Lower leg skin (tissue), 4 donors: ENCODE measurements at regions not wholly inside any gene's neighbourhood (a gene's known extent, or its start where the extent isn't known, plus 50 kb on each side); places are given as distances from the start of the nearest gene placed in this dataset.

ENCODE experiments used
- DNase-seq, 2 donors: peaks; one replicate each; pipeline ENCODE4 v3.0.0-alpha.2; 2019; ENCODE audit warnings: low spot score in 2 of 2
- H3K4me3 ChIP-seq: fragments of 200-600 bp; sonication (generic); 2 replicates; pipeline ENCODE4 v1.5.1; 2017; ENCODE audit warnings: mild to moderate bottlenecking, low read depth; ENCODE audit not compliant: poor library complexity, severe bottlenecking
- POLR2A ChIP-seq, 2 donors: fragments of 450-650 bp; IDR thresholded peaks; one replicate each; pipeline ENCODE4 v1.6.1; 2016 to 2017; ENCODE audit warnings: antibody characterized with exemption in 2 of 2, mild to moderate bottlenecking in 1 of 2, moderate library complexity in 1 of 2
- WGBS, 2 donors: methylation state at CpG; one replicate each; pipeline ENCODE4 v1.1.5; 2018; 5-methylcytosine and 5-hydroxymethylcytosine counted together
- intact Hi-C: fragments of 100-400 bp; cut with DNase I; formaldehyde crosslinking; loops from one replicate; pipeline ENCODE4 v1.15.0; 2023; ENCODE audit warnings: low total_unique reads
- TF ChIP-seq, protein P1 (sequence below), 3 donors: fragments of 450-650 bp; IDR thresholded peaks; one replicate each; pipeline ENCODE4 v1.5.1; 2016; ENCODE audit warnings: antibody characterized with exemption in 3 of 3, mild to moderate bottlenecking in 3 of 3, moderate library complexity in 2 of 3

GRCh38 chr1:2867861-2868260 is 66.4 kb upstream of the TTC34 start:
- 41 to 49% methylated on average over 7 to 10 of the region's 10 CpGs for WGBS, 2 donors
- no peak for TF ChIP-seq POLR2A (IDR thresholded peaks at IDR 0.05)
- TF ChIP-seq, protein P1, sequence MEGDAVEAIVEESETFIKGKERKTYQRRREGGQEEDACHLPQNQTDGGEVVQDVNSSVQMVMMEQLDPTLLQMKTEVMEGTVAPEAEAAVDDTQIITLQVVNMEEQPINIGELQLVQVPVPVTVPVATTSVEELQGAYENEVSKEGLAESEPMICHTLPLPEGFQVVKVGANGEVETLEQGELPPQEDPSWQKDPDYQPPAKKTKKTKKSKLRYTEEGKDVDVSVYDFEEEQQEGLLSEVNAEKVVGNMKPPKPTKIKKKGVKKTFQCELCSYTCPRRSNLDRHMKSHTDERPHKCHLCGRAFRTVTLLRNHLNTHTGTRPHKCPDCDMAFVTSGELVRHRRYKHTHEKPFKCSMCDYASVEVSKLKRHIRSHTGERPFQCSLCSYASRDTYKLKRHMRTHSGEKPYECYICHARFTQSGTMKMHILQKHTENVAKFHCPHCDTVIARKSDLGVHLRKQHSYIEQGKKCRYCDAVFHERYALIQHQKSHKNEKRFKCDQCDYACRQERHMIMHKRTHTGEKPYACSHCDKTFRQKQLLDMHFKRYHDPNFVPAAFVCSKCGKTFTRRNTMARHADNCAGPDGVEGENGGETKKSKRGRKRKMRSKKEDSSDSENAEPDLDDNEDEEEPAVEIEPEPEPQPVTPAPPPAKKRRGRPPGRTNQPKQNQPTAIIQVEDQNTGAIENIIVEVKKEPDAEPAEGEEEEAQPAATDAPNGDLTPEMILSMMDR (IDR thresholded peaks at IDR 0.05) = no peak
- intact Hi-C loops = no loop called here
- H3K4me3 ChIP-seq = no peak overlapping the region
- DNase-seq = no peak

DNA sequence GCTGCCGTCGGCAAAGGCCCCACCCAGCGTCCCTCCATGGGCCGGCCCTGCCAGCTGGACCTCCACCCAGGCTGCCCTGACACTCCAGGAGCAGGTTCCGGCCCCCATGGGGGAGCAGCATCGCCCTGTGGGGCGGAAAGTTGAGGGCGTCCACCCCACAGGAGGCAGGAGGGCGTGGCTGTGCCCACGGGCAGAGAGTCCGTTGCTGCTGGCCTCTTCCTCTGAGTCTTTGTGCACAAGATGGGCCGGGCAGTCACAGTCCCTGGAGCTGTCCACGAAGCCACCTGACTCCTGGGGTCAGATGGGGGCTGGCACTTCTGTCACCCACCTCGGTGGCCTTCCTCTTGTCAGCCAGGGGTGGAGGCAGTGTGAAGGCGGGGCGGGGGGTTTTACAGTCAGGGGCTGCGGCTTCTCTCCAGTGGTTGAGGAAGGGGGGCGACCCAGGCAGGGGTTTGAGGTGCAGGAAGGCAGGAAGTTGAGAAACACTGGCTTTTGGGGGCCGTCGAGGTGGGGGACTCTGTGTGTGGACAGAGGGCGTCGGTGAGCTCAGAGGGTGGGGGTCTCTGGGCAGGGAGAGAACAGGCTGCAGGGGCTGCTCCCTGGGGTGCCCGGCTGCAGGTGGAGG is 67.2 kb upstream of the TTC34 start:
- intact Hi-C loops = no loop called here
- 36 to 46% methylated on average over 20 to 23 of the region's 23 CpGs for WGBS, 2 donors
- TF ChIP-seq, protein P1 (IDR thresholded peaks at IDR 0.05) = no peak
- TF ChIP-seq POLR2A (IDR thresholded peaks at IDR 0.05) = no peak
- no peak overlapping the region for H3K4me3 ChIP-seq
- no peak for DNase-seq

DNA sequence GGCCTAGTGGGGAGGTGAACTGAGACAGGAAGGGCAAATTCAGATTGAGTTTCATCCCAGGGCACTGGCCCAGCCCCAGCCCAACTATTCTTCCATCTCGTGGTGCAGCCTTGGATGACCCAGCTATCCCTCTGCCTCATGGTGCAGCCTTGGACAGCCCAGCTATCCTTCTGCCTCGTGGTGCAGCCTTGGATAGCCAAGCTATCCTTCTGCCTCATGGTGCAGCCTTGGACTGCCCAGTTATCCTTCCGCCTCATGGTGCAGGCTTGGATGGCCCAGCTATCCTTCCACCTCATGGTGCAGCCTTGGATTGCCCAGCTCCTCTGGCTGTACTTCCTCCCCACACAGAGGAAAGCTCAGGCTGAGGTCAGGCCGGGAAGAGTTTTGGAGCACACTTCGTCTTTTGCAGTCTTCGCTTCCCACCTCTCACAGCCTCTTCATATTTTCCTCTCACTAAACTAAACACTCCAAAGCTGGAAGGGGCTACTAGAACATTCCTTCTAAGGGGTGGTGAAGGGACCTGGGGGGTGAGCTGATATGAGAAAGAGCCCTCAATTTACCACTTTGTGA is 69.8 kb upstream of the TTC34 start:
- no peak overlapping the region for H3K4me3 ChIP-seq
- DNase-seq = no peak
- TF ChIP-seq POLR2A (IDR thresholded peaks at IDR 0.05) = no peak
- TF ChIP-seq, protein P1 (IDR thresholded peaks at IDR 0.05) = no peak
- 93 to 95% methylated on average over 6 of the region's 6 CpGs for WGBS, 2 donors
- intact Hi-C loops = no loop called here

DNA sequence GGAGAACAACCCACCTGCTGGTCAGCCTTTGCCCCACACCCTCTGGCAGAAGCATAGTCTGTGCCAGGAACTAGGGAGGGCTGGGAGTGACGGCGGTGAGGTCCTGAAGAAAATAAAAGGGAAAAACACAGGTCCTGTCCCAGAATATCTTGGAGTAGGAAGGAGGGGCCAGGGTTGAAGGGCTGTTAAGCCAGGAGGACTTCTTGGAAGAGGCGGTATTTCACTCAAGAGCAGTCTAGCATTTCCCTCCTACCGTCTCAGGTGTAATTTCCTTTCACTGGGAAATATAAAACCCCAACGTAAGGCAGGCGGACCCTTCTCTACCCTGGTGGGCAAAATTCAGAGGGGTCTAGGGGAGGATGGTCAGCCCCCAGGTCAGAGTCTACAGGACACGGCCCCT is 72.7 kb upstream of the TTC34 start:
- no peak overlapping the region for H3K4me3 ChIP-seq
- intact Hi-C loops = no loop called here
- TF ChIP-seq POLR2A (IDR thresholded peaks at IDR 0.05) = no peak
- DNase-seq = no peak
- 72 to 81% methylated on average over 7 of the region's 7 CpGs for WGBS, 2 donors

DNA sequence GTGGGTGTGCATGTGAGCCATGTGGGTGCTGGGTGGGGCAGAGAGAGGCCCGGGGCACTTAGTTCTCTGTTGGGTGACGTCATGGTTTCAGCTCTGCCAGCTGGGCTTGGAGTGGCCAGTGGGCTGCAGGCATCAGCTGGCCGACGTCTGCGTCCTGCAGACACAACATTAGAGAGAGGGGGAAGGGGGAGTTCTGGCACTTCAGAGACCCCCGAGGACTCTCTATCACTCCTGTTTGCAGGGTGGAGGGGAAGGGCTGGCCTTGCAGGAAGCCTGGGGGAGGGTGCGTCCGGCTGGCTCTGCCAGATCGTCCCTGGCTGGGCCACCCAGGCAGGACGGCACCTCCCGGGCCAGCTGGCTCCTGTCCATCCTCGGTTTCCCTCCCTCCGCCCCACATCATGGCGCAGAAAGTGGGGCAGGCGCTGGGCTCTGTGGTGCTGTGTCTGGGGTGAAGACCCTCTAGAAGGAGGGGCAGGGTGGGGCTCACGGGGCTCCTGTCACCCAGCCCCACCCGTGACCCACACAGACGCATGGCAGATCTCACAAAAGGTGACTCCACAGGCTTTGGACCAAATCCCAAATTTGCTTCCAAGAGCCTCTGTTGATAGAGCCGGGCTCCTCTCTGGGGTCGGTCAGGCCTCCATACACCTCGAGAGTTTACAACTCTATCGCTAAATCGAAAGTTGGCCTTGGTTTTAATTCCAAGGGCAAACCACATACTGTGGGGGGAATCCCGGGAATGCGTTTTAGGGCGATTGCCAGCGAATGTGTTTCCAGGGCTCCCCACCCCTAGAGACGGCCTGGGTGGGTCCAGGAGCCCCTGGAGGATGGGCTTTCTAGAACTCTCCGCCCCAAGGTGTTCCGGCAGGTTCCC is 73.4 kb upstream of the TTC34 start:
- H3K4me3 ChIP-seq = no peak overlapping the region
- WGBS, 2 donors = 36% methylated on average over 17 to 29 of the region's 30 CpGs
- TF ChIP-seq, protein P1 (IDR thresholded peaks at IDR 0.05) = no peak
- TF ChIP-seq POLR2A (IDR thresholded peaks at IDR 0.05) = no peak
- intact Hi-C loops = no loop called here
- DNase-seq = no peak
